Testis (tissue), 2 donors: ENCODE measurements at regions not wholly inside any gene's neighbourhood (a gene's known extent, or its start where the extent isn't known, plus 50 kb on each side); places are given as distances from the start of the nearest gene placed in this dataset.

Experiments
- DNase-seq: peaks from one replicate; pipeline ENCODE4 v3.0.0-alpha.2; 2019
- H3K27ac ChIP-seq, 2 donors: fragments of 200-600 bp; sonication (generic); one replicate each; pipeline ENCODE4 v1.5.1; 2019
- H3K27me3 ChIP-seq: fragments of 200-600 bp; sonication (generic); one replicate; pipeline ENCODE4 v1.5.1; 2019
- H3K36me3 ChIP-seq: fragments of 200-600 bp; sonication (generic); one replicate; pipeline ENCODE4 v1.5.1; 2017; ENCODE audit warnings: low read depth; ENCODE audit errors: missing control alignments
- H3K4me1 ChIP-seq: fragments of 200-600 bp; sonication (generic); one replicate; pipeline ENCODE4 v1.5.1; 2019
- H3K4me3 ChIP-seq, 2 donors: fragments of 200-600 bp; sonication (generic); one replicate each; pipeline ENCODE4 v1.5.1; 2017 to 2019
- H3K9me3 ChIP-seq: fragments of 200-600 bp; sonication (generic); one replicate; pipeline ENCODE4 v1.5.1; 2017
- CTCF ChIP-seq, 3 experiments: fragments of 450-650 bp in 2 of 3; fragments of 200-600 bp in 1 of 3; sonication (generic) in 1 of 3; IDR thresholded peaks; one replicate each; pipeline ENCODE4 v1.5.1; 2016 to 2019; ENCODE audit warnings: antibody characterized with exemption in 3 of 3, mild to moderate bottlenecking in 2 of 3, moderate library complexity in 1 of 3
- POLR2A ChIP-seq: fragments of 450-650 bp; IDR thresholded peaks from one replicate; pipeline ENCODE4 v1.6.1; 2017; ENCODE audit warnings: antibody characterized with exemption, mild to moderate bottlenecking, moderate library complexity
- WGBS, 2 donors: methylation state at CpG; one replicate each; pipeline ENCODE4 v1.1.5; 2018; 5-methylcytosine and 5-hydroxymethylcytosine counted together
- intact Hi-C: fragments of 100-400 bp; cut with DNase I; formaldehyde crosslinking; loops from one replicate; pipeline ENCODE4 v1.15.1; 2023; ENCODE audit warnings: low total_unique reads

- Histone ChIP-seq H3K27ac (no peak overlapping the region), H3K9me3 (no peaks in the 10 kb centered on the region), H3K27me3 (no peaks in the 10 kb centered on the region), H3K4me3 (no peak overlapping the region), H3K4me1 (no peaks in the 10 kb centered on the region), H3K36me3 (no peaks in the 10 kb centered on the region)
- DNase-seq, result no peak
- TF ChIP-seq CTCF (IDR thresholded peaks at IDR 0.05) (no peak), POLR2A (no peak)
- intact Hi-C loops, result no loop called here
- WGBS, 2 donors, result 69 to 78% methylated on average over 14 of the region's 14 CpGs
Measured at GRCh38 chr20:48571949-48572847, 255.6 kb downstream of the PREX1 start.

GRCh38 chr20:48569679-48570078 is 258.1 kb downstream of the PREX1 start:
- no peak overlapping the region for H3K27ac ChIP-seq
- no peaks in the 10 kb centered on the region for H3K9me3 ChIP-seq
- no peak for DNase-seq
- H3K4me1 ChIP-seq, result no peaks in the 10 kb centered on the region
- no peaks in the 10 kb centered on the region for H3K27me3 ChIP-seq
- H3K36me3 ChIP-seq, result no peaks in the 10 kb centered on the region
- TF ChIP-seq CTCF (IDR thresholded peaks at IDR 0.05) (no peak), POLR2A (no peak)
- 66 to 75% methylated on average over 9 of the region's 9 CpGs for WGBS, 2 donors
- intact Hi-C loops, result no loop called here
- H3K4me3 ChIP-seq, result no peak overlapping the region

- Histone ChIP-seq H3K27me3 (no peaks in the 10 kb centered on the region), H3K4me1 (no peaks in the 10 kb centered on the region), H3K27ac (no peak overlapping the region), H3K9me3 (no peaks in the 10 kb centered on the region), H3K36me3 (no peaks in the 10 kb centered on the region), H3K4me3 (no peak overlapping the region)
- intact Hi-C loops, result no loop called here
- DNase-seq, result no peak
- WGBS, 2 donors, result 90 to 95% methylated on average over 5 of the region's 5 CpGs
- no peak for TF ChIP-seq CTCF (IDR thresholded peaks at IDR 0.05)
- TF ChIP-seq POLR2A, result no peak
Measured at GRCh38 chr20:48568520-48568919, 259.3 kb downstream of the PREX1 start.

GRCh38 chr20:48567145-48567544 is 260.7 kb downstream of the PREX1 start:
- no peak for DNase-seq
- no peaks in the 10 kb centered on the region for H3K4me1 ChIP-seq
- H3K27me3 ChIP-seq, result no peaks in the 10 kb centered on the region
- TF ChIP-seq POLR2A (no peak), CTCF (IDR thresholded peaks at IDR 0.05) (no peak)
- intact Hi-C loops, result no loop called here
- no peak overlapping the region for H3K4me3 ChIP-seq
- no peaks in the 10 kb centered on the region for H3K9me3 ChIP-seq
- WGBS, 2 donors, result 80 to 84% methylated on average over 1 to 5 of the region's 5 CpGs
- H3K27ac ChIP-seq, result no peak overlapping the region
- H3K36me3 ChIP-seq, result no peaks in the 10 kb centered on the region
